ENCODE measurements at regions not wholly inside any gene's neighbourhood (a gene's known extent, or its start where the extent isn't known, plus 50 kb on each side); places are given as distances from the start of the nearest gene placed in this dataset.

- no peaks in the 10 kb centered on the region for H3K9me3 Mint-ChIP-seq (ENCODE audit: unreplicated experiment)
- no peak for DNase-seq (ENCODE audit: low spot score)
- no peaks in the 10 kb centered on the region for H3K4me1 Mint-ChIP-seq (ENCODE audit: unreplicated experiment)
- TF ChIP-seq CTCF (IDR thresholded peaks at IDR 0.05; ENCODE audit: unreplicated experiment) = no peak
- H3K36me3 Mint-ChIP-seq (ENCODE audit: low read depth, unreplicated experiment) = no peaks in the 10 kb centered on the region
- no peak overlapping the region for H3K27ac Mint-ChIP-seq (ENCODE audit: unreplicated experiment)
- peaks cover 1% of the 10 kb centered on the region for H3K27me3 Mint-ChIP-seq (ENCODE audit: unreplicated experiment)
- H3K4me3 Mint-ChIP-seq (ENCODE audit: unreplicated experiment) = no peak overlapping the region
Measured at GRCh38 chr11:19493446-19494213, 219.0 kb upstream of the NAV2 start.

- Mint-ChIP-seq H3K27me3 (ENCODE audit: unreplicated experiment) (peaks cover 3% of the 10 kb centered on the region), H3K36me3 (ENCODE audit: low read depth, unreplicated experiment) (no peaks in the 10 kb centered on the region), H3K9me3 (ENCODE audit: unreplicated experiment) (no peaks in the 10 kb centered on the region), H3K4me1 (ENCODE audit: unreplicated experiment) (no peaks in the 10 kb centered on the region), H3K27ac (ENCODE audit: unreplicated experiment) (no peak overlapping the region), H3K4me3 (ENCODE audit: unreplicated experiment) (no peak overlapping the region)
- TF ChIP-seq CTCF (IDR thresholded peaks at IDR 0.05; ENCODE audit: unreplicated experiment) = no peak
- DNase-seq (ENCODE audit: low spot score) = no peak
Measured at GRCh38 chr11:19482319-19483100, 230.1 kb upstream of the NAV2 start.

- H3K27me3 Mint-ChIP-seq (ENCODE audit: unreplicated experiment) = peaks cover 5% of the 10 kb centered on the region
- no peak for TF ChIP-seq CTCF (IDR thresholded peaks at IDR 0.05; ENCODE audit: unreplicated experiment)
- H3K27ac Mint-ChIP-seq (ENCODE audit: unreplicated experiment) = no peak overlapping the region
- H3K36me3 Mint-ChIP-seq (ENCODE audit: low read depth, unreplicated experiment) = no peaks in the 10 kb centered on the region
- H3K4me1 Mint-ChIP-seq (ENCODE audit: unreplicated experiment) = no peaks in the 10 kb centered on the region
- no peaks in the 10 kb centered on the region for H3K9me3 Mint-ChIP-seq (ENCODE audit: unreplicated experiment)
- DNase-seq (ENCODE audit: low spot score) = no peak
- no peak overlapping the region for H3K4me3 Mint-ChIP-seq (ENCODE audit: unreplicated experiment)
Measured at GRCh38 chr11:19480540-19480939, 232.1 kb upstream of the NAV2 start.

- no peak overlapping the region for H3K27ac Mint-ChIP-seq (ENCODE audit: unreplicated experiment)
- peaks cover 5% of the 10 kb centered on the region for H3K27me3 Mint-ChIP-seq (ENCODE audit: unreplicated experiment)
- H3K4me1 Mint-ChIP-seq (ENCODE audit: unreplicated experiment) = no peaks in the 10 kb centered on the region
Measured at GRCh38 chr11:19478891-19479290, 233.7 kb upstream of the NAV2 start.

More at GRCh38 chr11:19478891-19479290, 233.7 kb upstream of the NAV2 start:
- H3K4me3 Mint-ChIP-seq (ENCODE audit: unreplicated experiment) = no peak overlapping the region
- no peak for DNase-seq (ENCODE audit: low spot score)
- H3K9me3 Mint-ChIP-seq (ENCODE audit: unreplicated experiment) = no peaks in the 10 kb centered on the region
- TF ChIP-seq CTCF (IDR thresholded peaks at IDR 0.05; ENCODE audit: unreplicated experiment) = no peak
- no peaks in the 10 kb centered on the region for H3K36me3 Mint-ChIP-seq (ENCODE audit: low read depth, unreplicated experiment)
